PFSK-1 (cell line): ENCODE measurements at regions not wholly inside any gene's neighbourhood (a gene's known extent, or its start where the extent isn't known, plus 50 kb on each side); places are given as distances from the start of the nearest gene placed in this dataset.

Source experiments
- FOXP2 ChIP-seq: optimal IDR thresholded peaks from 2 replicates; pipeline ENCODE3; 2011; ENCODE audit warnings: borderline replicate concordance, control low read depth, inconsistent platforms; ENCODE audit not compliant: insufficient read depth; ENCODE audit errors: extremely low read length, extremely low read depth
- POLR2AphosphoS5 ChIP-seq: IDR thresholded peaks from 2 replicates; pipeline ENCODE4 v1.6.1; 2012; ENCODE audit warnings: low read depth, mild to moderate bottlenecking, control low read depth, low read length, moderate library complexity
- REST ChIP-seq, 2 experiments: IDR thresholded peaks; 2 replicates each; pipeline versions ENCODE4 v1.6.1 to v1.8.0; 2011 to 2012; ENCODE audit warnings: low read depth in 2 of 2, low read length in 2 of 2, control low read depth in 1 of 2, inconsistent platforms in 1 of 2, mild to moderate bottlenecking in 1 of 2, moderate library complexity in 1 of 2; ENCODE audit not compliant: insufficient read depth in 1 of 2
- SIN3A ChIP-seq: IDR thresholded peaks from 2 replicates; pipeline ENCODE4 v1.6.1; 2012; ENCODE audit warnings: mild to moderate bottlenecking, low read length, moderate library complexity, borderline replicate concordance; ENCODE audit not compliant: insufficient read depth
- TAF1 ChIP-seq: IDR thresholded peaks from 2 replicates; pipeline ENCODE4 v1.6.1; 2012; ENCODE audit warnings: low read length, control low read depth, borderline replicate concordance; ENCODE audit not compliant: insufficient read depth

- no peak for TF ChIP-seq TAF1
- TF ChIP-seq SIN3A = no peak
- TF ChIP-seq REST (IDR thresholded peaks at IDR 0.05; ENCODE audit: insufficient read depth in 1 of 2, low read depth in 2 of 2, low read length in 2 of 2) = no peak
- TF ChIP-seq POLR2AphosphoS5 = no peak
- TF ChIP-seq FOXP2 = no peak
Observed at GRCh38 chr2:105464325-105464724, 65.5 kb upstream of the FHL2 start.
